HL-60 (cell line): ENCODE measurements at regions not wholly inside any gene's neighbourhood (a gene's known extent, or its start where the extent isn't known, plus 50 kb on each side); places are given as distances from the start of the nearest gene placed in this dataset.

Experiments used
- DNase-seq, 2 experiments: peaks; one replicate each; pipeline ENCODE4 v3.0.0-alpha.2; 2010 to 2020; ENCODE audit warnings: low read depth in 1 of 2, low spot score in 1 of 2
- H3K27ac ChIP-seq: fragments of 250-450 bp; sonication (Bioruptor Pico); replicated peaks from 2 replicates; pipeline ENCODE4 v1.5.1; 2020; ENCODE audit warnings: mild to moderate bottlenecking, moderate library complexity
- H3K27me3 ChIP-seq: fragments of 250-450 bp; sonication (Bioruptor Pico); 2 replicates; pipeline ENCODE4 v1.5.1; 2021; ENCODE audit warnings: mild to moderate bottlenecking, moderate library complexity; ENCODE audit not compliant: insufficient read depth, poor library complexity, severe bottlenecking
- H3K4me3 ChIP-seq: replicated peaks from 2 replicates; pipeline ENCODE4 v1.5.1; 2011; ENCODE audit warnings: mild to moderate bottlenecking, control low read depth, low read length; ENCODE audit not compliant: insufficient read depth
- GABPA ChIP-seq: IDR thresholded peaks from 2 replicates; pipeline ENCODE4 v1.6.1; 2012; ENCODE audit warnings: low read depth
- POLR2AphosphoS5 ChIP-seq: IDR thresholded peaks from 2 replicates; pipeline ENCODE4 v1.6.1; 2012; ENCODE audit warnings: low read depth
- REST ChIP-seq: IDR thresholded peaks from 2 replicates; pipeline ENCODE4 v1.6.1; 2012; ENCODE audit warnings: low read depth; ENCODE audit not compliant: insufficient replicate concordance
- SPI1 ChIP-seq: IDR thresholded peaks from 2 replicates; pipeline ENCODE4 v1.6.1; 2012; ENCODE audit warnings: low read depth, mild to moderate bottlenecking, borderline replicate concordance
- TF ChIP-seq, protein P1 (sequence below): IDR thresholded peaks from one replicate; pipeline ENCODE4 v1.5.1; 2011; ENCODE audit warnings: low read length, control low read depth, inconsistent platforms; ENCODE audit not compliant: insufficient read depth

GRCh38 chr14:96736439-96736838, 60.7 kb upstream of the VRK1 start:
- TF ChIP-seq REST (no peak), SPI1 (no peak), GABPA (no peak), POLR2AphosphoS5 (no peak)
- TF ChIP-seq, protein P1, sequence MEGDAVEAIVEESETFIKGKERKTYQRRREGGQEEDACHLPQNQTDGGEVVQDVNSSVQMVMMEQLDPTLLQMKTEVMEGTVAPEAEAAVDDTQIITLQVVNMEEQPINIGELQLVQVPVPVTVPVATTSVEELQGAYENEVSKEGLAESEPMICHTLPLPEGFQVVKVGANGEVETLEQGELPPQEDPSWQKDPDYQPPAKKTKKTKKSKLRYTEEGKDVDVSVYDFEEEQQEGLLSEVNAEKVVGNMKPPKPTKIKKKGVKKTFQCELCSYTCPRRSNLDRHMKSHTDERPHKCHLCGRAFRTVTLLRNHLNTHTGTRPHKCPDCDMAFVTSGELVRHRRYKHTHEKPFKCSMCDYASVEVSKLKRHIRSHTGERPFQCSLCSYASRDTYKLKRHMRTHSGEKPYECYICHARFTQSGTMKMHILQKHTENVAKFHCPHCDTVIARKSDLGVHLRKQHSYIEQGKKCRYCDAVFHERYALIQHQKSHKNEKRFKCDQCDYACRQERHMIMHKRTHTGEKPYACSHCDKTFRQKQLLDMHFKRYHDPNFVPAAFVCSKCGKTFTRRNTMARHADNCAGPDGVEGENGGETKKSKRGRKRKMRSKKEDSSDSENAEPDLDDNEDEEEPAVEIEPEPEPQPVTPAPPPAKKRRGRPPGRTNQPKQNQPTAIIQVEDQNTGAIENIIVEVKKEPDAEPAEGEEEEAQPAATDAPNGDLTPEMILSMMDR = no peak
- H3K27ac ChIP-seq = no peak overlapping the region
- H3K4me3 ChIP-seq = no peak overlapping the region
- H3K27me3 ChIP-seq = peaks cover 15% of the 10 kb centered on the region
- no peak for DNase-seq

DNA sequence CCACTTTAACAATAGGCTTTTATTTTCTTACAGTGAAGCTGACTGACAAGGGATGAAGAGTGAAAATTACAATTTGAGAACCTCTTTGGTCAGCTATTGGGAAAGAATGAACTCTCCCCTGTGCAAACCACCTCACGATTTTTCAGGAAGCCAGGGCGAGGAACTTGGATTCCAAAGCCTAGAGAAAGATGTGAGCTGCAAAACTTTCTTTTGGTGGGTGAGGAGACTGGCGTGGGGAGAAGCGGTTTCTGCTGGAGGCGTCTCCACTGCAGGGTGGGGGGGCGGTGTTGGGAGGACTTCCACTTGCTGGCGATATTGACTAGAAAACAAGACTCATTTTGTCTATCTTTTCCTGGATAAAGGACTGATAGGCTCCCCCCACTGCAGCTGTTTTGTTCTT, 59.3 kb upstream of the VRK1 start:
- DNase-seq = peak in 1 of 2 experiments; percentile 31
- Histone ChIP-seq H3K27me3 (peaks cover 15% of the 10 kb centered on the region), H3K27ac (no peak overlapping the region), H3K4me3 (no peak overlapping the region)
- TF ChIP-seq POLR2AphosphoS5 = no peak
- TF ChIP-seq, protein P1 = no peak
- no peak for TF ChIP-seq SPI1
- no peak for TF ChIP-seq GABPA
- no peak for TF ChIP-seq REST

- H3K4me3 ChIP-seq = no peak overlapping the region
- no peak for DNase-seq
- TF ChIP-seq, protein P1 = no peak
- TF ChIP-seq GABPA (no peak), SPI1 (no peak)
- H3K27ac ChIP-seq = no peak overlapping the region
- peaks cover 15% of the 10 kb centered on the region for H3K27me3 ChIP-seq
These were observed 57.8 kb upstream of the VRK1 start for GRCh38 chr14:96739200-96739910.
